Renal cortical epithelial cell (primary cell): ENCODE measurements at regions not wholly inside any gene's neighbourhood (a gene's known extent, or its start where the extent isn't known, plus 50 kb on each side); places are given as distances from the start of the nearest gene placed in this dataset.
"Not testable (repeated sequence)": the region's sequence is repeated elsewhere in the genome, so short reads cannot be mapped to it uniquely, and the experiment has no call there.

Experiments used
- DNase-seq: peaks from one replicate; pipeline ENCODE4 v3.0.0-alpha.2; 2011; ENCODE audit warnings: low read depth

DNA sequence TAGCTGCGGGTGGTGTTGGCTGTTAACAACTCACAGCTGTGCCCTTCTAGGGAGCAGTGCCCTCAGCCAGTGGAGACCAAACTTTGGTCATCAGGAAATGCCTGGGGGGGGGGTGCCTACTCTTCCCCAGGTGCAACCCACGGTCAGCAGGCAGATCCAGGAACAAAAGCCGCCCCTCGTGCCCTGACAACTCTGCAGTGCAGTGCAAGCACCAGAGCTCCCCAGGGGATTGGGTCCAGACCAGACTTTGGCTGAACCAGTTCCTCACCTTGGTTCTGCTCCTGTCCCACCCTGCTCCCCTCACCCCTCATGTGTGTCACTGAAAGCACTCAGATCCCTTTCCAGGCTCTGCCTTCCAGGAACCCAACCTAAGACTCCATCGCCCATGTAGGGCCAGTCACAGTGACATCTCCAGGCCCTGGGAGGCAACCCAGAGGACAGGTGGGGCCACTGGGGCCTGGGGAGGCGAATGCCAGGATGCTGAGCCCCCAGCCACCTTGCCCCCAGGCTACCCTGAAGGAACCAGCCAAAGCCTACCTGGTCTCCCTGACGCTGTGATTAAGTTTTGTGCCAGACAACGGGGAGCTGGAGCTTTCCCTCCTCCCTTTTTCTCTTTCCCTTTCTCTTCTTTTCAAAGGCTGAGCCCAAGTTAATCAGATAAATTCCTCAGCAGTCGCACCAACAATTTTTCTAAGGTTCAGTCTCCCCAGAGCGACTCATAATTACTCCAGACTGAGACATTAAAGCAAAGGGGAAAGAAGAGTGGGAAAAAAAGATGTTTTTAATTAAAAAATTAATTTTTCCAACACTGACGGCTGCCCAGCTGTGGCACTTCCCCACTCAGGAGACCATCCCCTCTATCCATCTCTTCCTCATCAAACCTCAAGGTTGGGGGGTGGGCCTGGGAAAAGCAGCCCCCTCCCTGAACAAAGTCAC, 207.5 kb upstream of the LINGO1 start:
- no peak for DNase-seq

DNA sequence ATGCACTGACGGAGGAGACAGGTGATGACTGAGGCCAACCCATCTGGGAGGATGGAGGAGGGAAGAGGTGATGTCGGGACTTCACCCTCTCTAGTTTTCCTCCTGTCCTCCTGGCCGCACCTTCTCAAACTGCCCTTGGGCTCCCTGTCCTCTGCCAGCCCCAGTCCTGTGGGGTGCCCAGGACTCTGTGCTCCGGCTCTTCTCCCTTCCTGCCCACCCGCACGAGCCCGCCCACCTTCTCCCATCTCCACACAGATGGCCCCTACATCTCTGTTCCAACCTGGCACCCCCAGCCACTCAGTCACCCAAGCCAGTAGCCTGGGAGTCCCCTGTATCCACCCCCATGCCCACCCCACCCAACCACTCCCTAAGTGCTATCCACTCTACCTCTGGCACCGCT, 206.7 kb upstream of the LINGO1 start:
- DNase-seq, result no peak

DNA sequence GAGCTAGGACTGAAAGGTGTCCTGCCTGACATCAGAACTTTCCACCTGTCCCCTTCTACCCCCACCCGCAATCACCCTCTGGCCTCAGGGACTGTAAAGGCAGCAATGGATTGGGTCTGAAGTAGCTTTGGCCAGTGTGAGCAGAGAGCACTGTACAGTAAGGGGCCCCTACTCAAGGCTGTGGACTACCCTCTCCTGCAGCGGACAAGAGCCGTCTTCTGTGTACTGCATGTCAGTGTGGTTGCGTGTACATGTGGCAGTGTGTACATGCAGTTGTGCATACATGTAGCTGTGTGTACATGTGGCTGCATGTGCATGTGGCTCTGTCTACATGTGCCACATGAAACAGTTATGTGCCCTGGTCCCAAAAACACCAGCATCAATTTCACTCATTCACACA, 205.9 kb upstream of the LINGO1 start:
- DNase-seq, result no peak

DNA sequence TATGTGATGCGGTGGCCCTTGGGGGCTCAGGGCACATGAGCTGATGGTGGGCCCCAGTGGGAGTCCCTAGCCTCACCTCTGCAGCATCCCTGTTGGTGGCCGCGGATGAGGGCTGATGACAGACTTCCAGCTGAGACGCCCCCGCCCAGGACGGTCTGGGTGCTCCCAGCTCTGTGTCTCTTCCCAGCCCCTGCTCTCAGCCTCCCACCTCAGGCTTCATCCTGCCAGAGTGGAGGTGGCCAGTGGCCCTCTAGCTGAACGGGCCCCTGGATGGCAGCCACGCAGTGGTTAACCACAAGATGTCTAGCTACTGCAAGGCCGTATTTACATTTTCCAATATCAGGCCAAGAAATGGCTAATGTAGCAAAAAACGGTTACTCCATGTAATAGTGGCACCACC, 205.3 kb upstream of the LINGO1 start:
- no peak for DNase-seq

DNA sequence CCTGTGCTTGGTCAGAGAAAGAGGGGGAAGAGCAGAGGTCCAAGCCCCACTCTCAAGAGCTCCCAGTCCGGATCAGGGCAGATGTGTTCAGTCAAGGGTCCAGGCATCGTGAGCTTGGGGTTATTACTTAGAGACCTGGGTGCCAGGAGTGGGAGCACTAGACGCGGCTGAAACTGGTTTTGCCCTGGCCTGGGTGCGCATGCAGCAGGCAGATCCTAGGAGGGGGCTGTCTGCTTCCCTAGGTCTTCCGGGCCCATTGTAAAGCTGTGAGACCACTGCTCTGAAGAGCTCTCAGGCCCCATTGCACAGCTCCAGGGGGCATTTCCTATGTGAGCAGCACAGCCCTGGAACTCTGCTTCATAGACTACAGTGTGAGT, 204.9 kb upstream of the LINGO1 start:
- DNase-seq, result no peak

DNA sequence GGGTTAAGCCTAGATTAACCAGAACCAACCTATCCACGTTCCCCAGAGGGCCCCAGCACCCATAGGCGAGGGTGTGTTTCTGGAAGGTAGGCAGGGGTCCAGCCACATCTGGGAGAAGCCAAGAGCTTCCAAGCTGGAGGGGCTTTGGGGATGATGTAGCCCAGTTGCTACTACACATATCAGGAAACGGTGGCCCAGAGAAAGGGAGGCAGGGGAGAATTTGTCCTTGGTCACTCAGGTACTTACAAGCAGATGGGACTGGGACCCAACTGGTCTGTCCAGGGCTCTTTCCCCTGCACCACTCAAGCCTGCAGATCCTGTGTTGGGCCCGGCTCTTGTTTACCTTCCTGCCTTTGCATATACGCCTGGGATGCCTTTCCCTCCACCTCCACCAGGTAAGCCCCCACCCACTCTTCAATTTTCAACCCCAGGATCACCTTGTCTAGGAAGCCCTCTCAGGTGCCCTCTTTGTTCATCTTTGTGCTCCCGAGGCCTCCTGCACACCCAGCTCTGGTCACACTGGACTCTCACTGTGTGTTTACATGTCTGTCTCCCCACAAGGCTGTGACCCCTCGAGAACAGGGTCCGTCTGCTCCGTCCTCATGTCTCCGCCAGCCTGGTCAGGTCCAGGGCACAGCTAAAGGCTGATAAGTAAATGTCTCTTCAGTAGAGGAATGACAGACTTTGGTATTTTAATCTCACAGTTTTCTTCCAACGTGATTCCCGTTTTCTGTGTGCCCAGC, 204.4 kb upstream of the LINGO1 start:
- no peak for DNase-seq

DNA sequence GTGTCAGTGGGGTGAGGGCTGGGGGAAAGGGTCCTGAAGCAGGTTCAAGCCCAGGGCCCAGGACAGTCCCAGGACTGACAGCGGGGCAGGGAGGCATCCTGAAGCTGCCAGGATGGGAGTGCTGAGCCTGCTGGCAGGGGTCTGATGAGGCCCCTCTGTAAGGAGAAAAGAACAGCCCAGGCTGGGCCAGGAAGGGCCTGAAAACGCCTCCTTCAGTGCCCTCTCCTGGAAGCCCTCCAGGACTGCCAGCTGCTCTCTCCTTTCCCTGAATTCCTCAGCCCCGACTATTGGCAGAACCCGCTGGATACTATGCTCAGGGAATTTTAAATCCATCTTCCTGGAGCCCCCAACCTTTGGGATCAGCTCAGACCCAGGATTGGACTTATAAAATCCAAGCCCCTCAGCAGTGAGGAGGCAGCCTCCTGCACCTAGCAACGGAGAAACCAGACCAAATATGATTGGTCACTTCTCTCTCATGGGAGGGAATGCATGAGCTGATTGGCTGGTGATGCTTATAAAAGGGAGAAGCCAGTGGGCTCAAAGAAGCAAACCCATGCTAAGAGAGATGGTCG, 203.5 kb upstream of the LINGO1 start:
- DNase-seq, result no peak

DNA sequence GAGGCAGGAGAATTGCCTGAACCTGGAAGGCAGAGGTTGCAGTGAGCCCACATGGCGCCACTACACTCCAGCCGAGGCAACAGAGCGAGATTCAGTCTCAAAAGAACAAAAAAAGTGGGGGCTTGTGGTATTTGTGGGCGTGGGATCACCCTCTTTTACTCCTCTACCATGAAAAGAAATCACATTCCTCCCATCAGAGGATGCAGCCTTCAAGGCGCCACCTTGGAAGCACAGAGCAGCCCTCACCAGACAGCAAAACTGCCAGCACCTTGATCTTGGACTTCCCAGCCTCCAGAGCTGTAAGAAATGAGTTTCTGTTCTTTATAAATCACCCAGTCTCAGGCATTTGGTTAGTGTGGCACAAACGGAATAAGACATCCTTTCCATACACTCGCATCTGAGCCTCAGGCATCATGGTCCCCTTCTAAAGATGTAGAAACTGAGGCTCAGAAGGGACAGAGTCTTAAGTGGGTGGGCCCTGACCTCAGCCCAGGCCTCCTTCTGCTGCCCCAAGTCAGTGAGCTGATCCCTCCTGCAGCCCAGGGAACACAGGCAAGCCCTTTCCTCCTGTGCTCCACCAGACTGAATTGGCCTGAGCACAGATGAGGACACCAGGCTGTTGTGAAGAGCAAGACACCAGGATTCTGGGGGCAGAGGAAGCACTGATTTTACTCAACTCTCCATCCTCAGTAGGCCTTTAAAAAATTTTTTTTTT, 201.7 kb upstream of the LINGO1 start:
- DNase-seq, result no peak

DNA sequence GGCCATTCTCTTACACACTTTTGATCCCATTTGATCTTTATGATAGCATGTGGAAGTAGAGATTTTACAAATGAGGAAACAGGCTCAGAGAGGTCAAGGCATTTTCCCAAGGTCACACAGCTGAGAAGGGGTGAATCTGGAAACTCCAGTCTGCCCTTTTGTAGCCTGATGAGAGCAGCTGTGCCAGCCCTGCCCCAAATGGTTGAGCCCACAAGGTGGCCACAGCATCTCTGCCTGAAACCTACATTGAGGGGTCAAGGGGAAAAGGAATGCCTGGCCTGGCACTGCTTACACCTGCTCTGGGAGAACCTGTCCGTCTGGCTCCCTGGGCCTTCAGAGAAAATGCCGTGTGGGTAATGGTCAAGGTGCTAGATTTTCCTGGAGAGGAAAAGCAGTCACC, 200.2 kb upstream of the LINGO1 start:
- no peak for DNase-seq

DNA sequence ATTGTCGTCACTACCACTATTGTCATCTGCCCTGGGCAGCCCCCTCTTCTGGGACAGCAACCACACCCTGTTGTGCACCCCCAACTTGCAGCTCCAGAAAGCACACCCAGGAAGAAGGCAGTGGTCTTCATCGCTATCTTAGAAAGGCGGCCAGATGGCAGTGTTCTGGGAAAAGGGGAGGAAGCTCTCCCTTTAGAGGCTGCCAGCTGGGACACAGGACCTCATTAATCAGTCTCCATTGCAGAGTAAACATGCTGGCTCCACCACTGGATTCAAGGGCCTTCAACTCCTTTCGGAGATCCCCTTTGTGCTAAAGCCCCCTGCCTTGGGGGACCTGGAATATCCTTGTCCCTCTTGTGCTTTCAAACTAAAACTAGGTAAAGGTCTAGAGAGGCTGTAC, 199.3 kb upstream of the LINGO1 start:
- no peak for DNase-seq

DNA sequence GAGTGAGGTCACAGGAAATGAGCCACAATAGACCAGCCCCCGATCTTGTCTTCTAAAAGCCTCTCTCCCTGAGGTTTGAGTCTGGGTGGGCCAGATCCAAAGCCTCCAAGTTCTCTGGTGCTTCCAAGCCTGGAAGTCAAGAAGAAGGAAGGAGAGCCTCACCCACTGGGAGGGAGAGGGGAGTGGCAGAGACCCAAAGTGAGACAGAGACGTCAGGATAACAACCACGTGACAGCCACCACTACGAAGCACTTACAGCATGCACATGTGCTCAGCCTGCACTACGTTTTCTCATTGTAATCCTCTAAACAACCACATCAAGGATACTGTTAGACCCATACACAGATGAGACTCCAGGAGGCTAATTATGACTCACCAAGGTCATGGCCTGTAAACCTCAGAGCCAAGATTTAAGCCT, 197.3 kb upstream of the LINGO1 start:
- DNase-seq, result peak; percentile 91

DNA sequence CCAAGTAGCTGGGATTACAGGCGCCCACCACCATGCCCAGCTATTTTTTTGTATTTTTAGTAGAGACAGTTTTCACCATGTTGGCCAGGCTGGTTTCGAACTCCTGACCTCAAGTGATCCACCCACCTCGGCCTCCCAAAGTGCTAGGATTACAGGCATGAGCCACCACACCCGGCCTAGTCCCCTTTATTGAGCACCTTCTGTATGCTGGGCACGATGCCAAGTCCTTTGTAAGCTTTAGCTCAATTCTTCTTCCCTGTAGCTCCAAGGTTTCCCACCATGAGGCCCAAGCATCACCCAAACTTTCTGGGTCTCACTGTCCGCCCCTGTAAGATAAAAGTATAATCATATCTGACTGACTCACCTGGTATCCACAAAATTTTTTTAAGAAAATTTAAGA, 196.6 kb upstream of the LINGO1 start:
- DNase-seq, result not testable (repeated sequence)

DNA sequence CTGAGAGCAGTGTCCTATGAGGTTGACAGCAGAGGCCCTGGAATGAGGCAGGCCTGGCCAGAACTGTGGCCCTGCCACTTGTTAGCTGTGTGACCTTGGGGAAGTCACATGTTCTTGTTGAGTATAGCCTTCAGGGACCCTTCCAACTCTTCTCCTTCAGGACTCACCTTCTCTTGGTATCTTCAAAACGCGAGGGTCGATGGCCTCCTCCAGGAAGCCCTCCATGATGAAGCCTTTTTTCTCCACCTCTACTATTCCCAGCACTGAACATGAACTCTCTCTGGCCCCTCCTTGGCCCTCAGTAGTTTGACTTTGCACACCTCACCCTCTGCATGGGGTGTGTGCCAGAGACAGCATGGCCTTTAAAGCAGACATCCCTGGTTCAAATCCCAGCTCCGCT, 195.1 kb upstream of the LINGO1 start:
- DNase-seq, result no peak

DNA sequence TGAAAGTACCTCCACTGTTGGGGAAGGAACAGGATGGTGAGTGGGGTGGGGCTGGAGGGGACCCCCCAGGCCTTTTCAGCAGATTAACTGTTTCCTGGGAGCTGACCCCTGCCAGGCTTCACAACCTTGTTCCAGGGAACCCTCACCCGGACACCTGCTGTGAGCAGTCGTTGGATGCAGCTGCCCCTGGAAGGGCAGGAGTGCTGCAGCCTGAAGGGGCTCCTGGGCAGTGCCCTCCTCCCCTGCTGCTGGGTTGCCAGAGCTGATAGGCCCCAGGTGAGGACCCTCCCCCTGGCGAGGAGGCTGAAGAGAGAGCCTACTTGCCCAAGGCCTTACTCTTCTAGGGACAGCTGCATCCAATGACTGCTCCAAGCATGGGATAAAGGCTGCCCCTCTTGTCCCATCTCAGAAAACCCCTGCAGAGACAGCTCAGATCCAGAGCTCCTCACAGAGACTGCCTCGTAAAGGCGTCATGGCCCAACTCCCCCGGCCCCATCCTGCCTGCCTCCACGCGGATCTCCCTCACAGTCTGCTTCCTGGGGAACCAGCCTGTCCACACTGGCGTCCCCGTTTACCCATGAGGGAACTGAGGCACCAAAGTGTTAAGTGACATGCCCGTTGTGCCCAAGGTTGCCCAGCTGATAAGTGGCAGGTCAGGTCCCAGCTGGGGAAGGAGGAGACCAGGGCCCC, 193.4 kb upstream of the LINGO1 start:
- no peak for DNase-seq

DNA sequence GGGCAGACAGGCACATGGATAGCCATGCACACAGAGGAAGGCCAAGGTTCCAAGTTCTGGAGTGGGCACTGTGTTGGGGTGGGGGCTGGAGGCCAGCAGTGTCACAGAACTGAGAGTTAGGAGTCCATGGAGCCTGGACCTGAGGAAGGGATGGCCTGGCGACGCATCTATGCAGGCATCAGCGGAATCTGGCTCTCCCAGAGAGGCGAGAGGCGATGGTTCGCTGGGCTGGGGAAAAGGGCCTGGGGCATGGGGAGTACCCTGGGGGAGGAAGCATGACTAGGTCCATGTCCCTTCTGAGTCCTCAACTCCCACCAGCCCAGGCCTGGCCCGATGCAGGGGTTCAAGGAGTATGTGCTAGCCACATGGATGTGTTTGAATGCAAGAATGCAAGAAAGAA, 192.8 kb upstream of the LINGO1 start:
- no peak for DNase-seq

DNA sequence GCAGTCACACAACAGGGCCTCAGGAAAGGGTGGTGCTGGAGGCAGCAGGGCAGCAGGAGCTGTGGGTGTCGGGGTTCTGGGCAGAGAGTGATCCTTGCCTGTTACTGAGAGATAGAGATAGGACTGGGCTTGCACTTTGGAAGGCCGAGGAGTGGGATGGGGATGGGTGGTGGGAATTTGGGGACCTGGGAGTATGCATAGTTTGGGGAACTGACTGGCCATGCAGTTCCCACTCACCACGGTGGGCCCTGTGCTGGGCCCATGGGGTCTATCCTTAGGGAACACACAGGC, 192.5 kb upstream of the LINGO1 start:
- no peak for DNase-seq

DNA sequence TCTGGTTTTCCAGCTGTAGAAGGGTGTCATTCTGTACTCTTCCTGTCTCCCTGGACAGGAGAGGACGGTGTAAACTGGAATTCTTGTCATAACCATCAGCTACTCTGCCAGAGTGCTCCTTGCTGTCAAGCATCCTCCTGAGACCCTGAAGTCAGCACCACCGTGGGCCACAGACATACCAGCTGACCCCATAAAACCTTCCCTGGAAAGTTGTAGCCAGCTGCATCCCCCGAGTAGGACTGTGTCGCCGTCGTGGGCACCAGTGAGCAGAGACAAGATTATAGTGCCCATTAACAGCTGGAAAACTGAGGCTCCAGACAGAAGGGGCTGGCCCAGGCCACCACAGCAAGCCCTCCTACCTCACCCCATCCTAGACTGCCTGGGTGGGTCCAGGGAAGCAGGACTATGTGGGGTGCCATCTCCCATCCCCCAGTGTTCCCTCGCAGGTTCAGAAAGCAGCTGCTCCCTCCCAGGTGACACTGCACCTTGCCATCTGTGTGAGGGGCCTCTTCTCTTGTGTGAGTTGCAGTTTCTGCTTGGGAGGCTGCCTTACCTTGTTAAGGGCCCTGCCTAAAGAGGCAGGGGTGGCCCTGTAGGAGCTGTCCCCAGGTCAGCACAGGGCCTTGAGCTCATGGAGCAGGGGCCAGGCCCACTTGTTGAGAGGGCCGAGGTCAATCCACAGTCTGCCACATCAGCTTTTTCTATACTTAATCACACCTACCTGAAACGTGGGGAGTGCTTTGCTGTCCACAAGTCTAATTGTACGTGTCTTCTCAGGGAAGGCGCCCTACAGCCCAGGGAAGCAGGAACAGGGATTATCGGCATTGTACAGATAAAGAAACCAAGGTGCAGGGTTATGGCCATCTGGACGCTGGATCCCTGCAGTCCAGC, 191.9 kb upstream of the LINGO1 start:
- DNase-seq, result no peak

DNA sequence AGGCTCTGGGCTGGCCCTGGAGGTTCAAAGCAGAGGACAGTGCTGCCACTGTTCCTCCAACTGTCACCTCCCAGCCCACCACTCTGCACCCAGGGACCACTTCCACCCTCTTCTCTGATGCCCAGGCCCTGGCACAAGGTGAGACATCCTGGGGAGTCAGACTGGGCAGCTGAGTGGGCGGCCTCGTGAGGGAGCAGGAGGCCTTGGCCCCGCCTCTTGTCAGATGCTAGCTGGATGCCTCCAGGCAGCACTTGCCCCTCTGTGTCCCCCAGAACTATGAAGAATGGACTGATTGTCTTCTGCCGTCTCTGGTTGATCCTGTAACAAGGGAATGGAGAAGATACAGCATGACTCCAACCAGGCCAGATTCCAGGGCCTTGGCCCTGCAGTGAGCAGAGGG, 191.0 kb upstream of the LINGO1 start:
- DNase-seq, result no peak

DNA sequence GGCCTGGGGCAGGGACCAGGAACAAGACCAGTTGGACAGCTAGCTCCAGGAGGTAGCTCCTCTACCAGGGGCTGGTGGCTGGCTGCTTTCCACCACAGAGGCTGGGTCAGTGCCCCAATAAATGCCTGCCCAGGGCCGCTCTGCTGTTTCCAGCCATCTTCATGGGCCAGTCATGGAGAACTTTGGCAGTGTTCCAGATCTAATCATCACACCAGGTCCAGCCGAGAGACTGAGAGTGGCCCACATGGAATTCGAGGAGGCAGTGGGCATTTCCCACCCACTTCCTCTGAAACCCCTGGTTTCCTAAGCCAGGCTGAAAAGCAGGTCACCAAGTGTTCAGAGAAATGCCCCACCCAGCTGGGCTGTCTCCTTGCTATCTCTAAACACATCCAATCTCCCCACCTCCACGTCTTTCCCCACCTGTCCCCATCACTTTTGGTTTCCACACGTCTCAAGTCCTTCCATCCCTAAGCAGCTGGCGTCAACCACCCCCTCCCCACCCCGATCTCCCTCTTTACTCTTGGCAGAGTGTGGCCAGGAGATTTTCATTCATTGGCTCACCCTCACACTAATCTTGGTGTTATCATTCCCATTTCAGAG, 190.0 kb upstream of the LINGO1 start:
- DNase-seq, result no peak

DNA sequence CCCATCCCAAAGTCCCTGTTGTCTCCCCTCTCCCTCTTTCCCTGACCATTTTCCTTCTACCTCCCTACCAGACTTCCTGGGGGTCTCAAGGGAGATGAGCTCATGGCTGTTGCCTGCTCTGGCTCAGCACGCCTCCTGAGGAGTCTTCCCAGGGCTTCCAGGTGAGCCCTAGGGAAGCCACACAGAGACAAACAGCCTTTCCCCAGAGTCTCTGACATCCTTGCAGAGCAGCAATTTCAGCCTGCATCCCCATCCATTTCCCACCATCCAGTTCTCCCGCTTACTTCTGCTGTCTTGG, 189.2 kb upstream of the LINGO1 start:
- no peak for DNase-seq
